ENCODE measurements at regions not wholly inside any gene's neighbourhood (a gene's known extent, or its start where the extent isn't known, plus 50 kb on each side); places are given as distances from the start of the nearest gene placed in this dataset.

DNA sequence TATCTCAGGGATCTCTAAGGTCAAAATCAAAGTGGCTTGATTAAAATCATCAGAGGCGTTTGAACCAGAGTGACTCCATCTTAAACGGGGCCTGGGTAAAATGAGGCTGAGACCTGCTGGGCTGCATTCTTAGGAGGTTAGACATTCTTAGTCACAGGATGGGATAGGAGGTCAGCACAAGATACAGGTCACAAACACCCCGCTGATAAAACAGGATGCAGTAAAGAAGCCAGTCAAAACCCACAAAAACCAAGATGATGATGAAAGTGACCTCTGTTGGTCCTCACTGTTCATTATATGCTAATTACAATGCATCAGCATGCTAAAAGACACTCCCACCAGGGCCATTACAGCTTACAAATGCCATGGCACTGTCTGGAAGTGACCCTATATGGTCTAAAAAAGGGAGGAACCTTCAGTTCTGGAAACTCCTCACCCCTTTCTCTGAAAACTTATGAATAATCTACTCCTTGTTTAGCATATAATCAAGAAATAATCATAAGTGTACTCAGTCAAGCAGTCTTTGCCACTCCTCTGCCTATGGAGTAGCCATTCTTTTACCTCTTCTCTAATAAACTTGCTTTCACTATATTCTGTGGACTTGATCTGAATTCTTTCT lies 143.3 kb upstream of the SLCO3A1 start:
- Histone ChIP-seq H3K36me3 (replicated peaks in 1 of 2; ENCODE audit: control insufficient read depth in 1 of 2, insufficient read depth in 2 of 2, low read length in 1 of 2) (no peaks in the 10 kb centered on the region), H3F3A (replicated peaks; ENCODE audit: insufficient read depth) (no peaks in the 10 kb centered on the region), H3K9ac (no peak overlapping the region), H3K79me2 (ENCODE audit: insufficient read depth) (no peaks in the 10 kb centered on the region), H2AFZ (ENCODE audit: low read depth) (no peak overlapping the region), H3K4me1 (ENCODE audit: control insufficient read depth in 1 of 2, insufficient read depth in 2 of 2, low read depth in 1 of 2, low read length in 1 of 2) (no peaks in the 10 kb centered on the region), H3K9me3 (no peaks in the 10 kb centered on the region), H3K27me3 (ENCODE audit: insufficient read depth) (no peaks in the 10 kb centered on the region), H4K20me1 (ENCODE audit: insufficient read depth) (no peaks in the 10 kb centered on the region), H3K4me3 (ENCODE audit: low read depth in 2 of 2, low read length in 1 of 2) (no peak overlapping the region), H3K27ac (ENCODE audit: low read depth in 2 of 2, low read length in 1 of 2) (no peak overlapping the region), H3K4me2 (no peak overlapping the region), H3K9me2 (no peaks in the 10 kb centered on the region)
- ChIA-PET CTCF (no interaction called here), POLR2A (no interaction called here)
- no peak for DNase-seq
- 46% methylated on average over 3 of the region's 3 CpGs for WGBS (ENCODE audit: low lambda C conversion rate)
- TF ChIP-seq RXRA (IDR thresholded peaks at IDR 0.05; ENCODE audit: borderline replicate concordance, low read depth) (no peak), RCOR1 (IDR thresholded peaks at IDR 0.05; ENCODE audit: low read length) (no peak), NRF1 (IDR thresholded peaks at IDR 0.05; ENCODE audit: low read depth, low read length) (no peak), SMC3 (IDR thresholded peaks at IDR 0.05; ENCODE audit: low read depth, low read length) (no peak), MEF2A (IDR thresholded peaks at IDR 0.05; ENCODE audit: borderline replicate concordance, low read depth) (no peak), FOXJ3 (CRISPR knock-in tag; IDR thresholded peaks at IDR 0.05) (no peak), CHD2 (IDR thresholded peaks at IDR 0.05; ENCODE audit: low read length, partially characterized antibody) (no peak), FOSL2 (IDR thresholded peaks at IDR 0.05; ENCODE audit: borderline replicate concordance, low read depth) (no peak)
- TF ChIP-seq, protein P1, sequence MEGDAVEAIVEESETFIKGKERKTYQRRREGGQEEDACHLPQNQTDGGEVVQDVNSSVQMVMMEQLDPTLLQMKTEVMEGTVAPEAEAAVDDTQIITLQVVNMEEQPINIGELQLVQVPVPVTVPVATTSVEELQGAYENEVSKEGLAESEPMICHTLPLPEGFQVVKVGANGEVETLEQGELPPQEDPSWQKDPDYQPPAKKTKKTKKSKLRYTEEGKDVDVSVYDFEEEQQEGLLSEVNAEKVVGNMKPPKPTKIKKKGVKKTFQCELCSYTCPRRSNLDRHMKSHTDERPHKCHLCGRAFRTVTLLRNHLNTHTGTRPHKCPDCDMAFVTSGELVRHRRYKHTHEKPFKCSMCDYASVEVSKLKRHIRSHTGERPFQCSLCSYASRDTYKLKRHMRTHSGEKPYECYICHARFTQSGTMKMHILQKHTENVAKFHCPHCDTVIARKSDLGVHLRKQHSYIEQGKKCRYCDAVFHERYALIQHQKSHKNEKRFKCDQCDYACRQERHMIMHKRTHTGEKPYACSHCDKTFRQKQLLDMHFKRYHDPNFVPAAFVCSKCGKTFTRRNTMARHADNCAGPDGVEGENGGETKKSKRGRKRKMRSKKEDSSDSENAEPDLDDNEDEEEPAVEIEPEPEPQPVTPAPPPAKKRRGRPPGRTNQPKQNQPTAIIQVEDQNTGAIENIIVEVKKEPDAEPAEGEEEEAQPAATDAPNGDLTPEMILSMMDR (IDR thresholded peaks at IDR 0.05): no peak
- TF ChIP-seq, protein P2, sequence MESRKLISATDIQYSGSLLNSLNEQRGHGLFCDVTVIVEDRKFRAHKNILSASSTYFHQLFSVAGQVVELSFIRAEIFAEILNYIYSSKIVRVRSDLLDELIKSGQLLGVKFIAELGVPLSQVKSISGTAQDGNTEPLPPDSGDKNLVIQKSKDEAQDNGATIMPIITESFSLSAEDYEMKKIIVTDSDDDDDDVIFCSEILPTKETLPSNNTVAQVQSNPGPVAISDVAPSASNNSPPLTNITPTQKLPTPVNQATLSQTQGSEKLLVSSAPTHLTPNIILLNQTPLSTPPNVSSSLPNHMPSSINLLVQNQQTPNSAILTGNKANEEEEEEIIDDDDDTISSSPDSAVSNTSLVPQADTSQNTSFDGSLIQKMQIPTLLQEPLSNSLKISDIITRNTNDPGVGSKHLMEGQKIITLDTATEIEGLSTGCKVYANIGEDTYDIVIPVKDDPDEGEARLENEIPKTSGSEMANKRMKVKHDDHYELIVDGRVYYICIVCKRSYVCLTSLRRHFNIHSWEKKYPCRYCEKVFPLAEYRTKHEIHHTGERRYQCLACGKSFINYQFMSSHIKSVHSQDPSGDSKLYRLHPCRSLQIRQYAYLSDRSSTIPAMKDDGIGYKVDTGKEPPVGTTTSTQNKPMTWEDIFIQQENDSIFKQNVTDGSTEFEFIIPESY (IDR thresholded peaks at IDR 0.05; ENCODE audit: borderline replicate concordance, low read depth): no peak
- TF ChIP-seq, protein P3, sequence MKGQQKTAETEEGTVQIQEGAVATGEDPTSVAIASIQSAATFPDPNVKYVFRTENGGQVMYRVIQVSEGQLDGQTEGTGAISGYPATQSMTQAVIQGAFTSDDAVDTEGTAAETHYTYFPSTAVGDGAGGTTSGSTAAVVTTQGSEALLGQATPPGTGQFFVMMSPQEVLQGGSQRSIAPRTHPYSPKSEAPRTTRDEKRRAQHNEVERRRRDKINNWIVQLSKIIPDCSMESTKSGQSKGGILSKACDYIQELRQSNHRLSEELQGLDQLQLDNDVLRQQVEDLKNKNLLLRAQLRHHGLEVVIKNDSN (IDR thresholded peaks at IDR 0.05; ENCODE audit: borderline replicate concordance, low read depth): no peak
- TF ChIP-seq, protein P4, sequence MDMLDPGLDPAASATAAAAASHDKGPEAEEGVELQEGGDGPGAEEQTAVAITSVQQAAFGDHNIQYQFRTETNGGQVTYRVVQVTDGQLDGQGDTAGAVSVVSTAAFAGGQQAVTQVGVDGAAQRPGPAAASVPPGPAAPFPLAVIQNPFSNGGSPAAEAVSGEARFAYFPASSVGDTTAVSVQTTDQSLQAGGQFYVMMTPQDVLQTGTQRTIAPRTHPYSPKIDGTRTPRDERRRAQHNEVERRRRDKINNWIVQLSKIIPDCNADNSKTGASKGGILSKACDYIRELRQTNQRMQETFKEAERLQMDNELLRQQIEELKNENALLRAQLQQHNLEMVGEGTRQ (IDR thresholded peaks at IDR 0.05; ENCODE audit: borderline replicate concordance, low read depth, low read length): no peak
- TF ChIP-seq, protein P5, sequence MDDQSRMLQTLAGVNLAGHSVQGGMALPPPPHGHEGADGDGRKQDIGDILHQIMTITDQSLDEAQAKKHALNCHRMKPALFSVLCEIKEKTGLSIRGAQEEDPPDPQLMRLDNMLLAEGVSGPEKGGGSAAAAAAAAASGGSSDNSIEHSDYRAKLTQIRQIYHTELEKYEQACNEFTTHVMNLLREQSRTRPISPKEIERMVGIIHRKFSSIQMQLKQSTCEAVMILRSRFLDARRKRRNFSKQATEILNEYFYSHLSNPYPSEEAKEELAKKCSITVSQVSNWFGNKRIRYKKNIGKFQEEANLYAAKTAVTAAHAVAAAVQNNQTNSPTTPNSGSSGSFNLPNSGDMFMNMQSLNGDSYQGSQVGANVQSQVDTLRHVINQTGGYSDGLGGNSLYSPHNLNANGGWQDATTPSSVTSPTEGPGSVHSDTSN (IDR thresholded peaks at IDR 0.05): no peak
